ENCODE measurements at regions not wholly inside any gene's neighbourhood (a gene's known extent, or its start where the extent isn't known, plus 50 kb on each side); places are given as distances from the start of the nearest gene placed in this dataset.
"Not testable (repeated sequence)": the region's sequence is repeated elsewhere in the genome, so short reads cannot be mapped to it uniquely, and the experiment has no call there.

DNA sequence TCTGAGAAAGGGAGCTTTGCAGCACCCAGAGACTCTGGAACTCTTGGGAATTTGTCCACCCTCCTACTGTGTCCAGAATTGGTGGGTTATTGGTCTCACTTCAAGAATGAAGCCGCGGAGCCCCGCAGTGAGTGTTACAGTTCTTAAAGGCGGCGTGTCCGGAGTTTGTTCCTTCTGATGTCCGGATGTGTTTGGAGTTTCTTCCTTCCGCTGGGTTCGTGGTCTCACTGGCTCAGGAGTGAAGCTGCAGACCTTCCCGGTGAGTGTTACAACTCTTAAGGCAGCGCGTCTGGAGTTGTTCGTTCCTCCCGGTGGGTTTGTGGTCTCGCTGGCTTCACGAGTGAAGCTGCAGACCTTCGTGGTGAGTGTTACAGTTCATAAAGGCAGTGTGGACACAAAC lies 824.7 kb downstream of the LRRTM4 start:
- not testable (repeated sequence) for DNase-seq

DNA sequence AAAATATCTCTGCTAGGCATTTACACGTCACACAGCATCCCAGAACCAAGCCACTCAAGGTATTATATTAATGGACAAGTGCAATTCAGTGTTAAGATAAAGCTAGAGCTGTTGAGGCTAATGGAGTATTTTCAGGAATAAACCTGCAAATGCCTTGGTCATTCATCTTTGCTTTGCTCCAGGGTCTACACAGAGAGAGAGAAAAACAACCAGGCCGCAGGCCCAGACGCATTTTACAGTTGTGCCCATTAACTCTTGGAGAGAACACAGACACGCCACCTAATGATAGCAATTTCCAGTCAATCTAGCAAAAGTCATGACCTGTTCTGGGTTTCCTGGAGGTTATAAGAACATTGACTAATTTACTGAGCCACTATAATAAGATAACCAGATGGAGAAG lies 829.3 kb downstream of the LRRTM4 start:
- DNase-seq, result no peak

DNA sequence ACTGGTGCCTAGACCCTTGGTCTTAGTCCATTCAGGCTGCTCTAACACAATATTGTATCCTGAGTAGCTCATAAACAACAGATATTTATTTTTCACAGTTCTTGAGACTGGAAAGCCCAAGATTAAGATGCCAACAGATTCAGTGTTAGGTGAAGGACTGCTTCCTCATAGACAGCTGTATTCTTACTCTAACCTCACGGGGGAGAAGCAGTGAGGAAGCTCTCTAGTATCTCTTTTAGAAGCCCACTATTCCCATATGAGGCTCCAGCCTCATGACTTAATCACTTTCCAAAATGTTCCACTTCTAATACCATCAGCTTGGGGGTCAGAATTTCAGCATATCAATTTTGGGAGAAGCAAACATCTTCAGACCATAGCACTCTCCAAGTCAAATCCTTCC lies 833.4 kb downstream of the LRRTM4 start:
- no peak for DNase-seq

DNA sequence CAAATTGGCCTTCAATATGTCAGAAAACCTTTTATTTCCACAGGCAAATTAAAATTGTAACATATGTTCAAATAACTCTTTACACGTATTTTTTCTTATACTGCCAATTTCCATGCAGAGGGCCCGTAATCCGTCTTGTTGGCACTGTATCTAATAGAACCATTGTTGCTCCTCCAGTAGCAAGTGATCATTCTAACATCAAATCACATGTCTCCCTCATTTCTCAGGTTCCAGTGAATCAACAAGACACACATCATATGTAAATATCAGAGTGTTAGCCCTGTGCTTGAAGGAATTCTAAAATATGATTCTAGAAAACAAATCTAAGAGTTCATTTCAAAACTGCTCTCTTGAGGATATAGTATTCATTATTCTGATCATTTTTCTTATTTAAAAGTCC lies 834.3 kb downstream of the LRRTM4 start:
- no peak for DNase-seq

DNA sequence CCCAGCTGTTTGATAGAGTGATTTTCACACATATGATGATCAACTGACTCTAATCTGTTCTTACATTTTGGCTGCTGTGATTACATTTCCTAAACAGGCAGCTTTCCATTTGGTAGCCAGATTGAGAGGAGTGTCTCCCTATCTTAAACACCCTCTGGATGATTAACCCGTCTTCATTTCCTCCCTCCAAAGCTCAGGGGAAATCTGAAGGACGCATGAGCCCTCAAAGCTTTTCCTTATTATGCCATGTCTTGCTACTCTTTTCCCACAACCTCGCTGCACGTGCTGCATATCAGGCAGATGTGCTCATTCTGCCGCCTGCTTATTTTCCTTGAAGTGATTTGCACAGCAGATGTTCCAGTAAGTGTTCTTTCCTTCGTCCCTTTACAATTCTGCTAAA lies 837.4 kb downstream of the LRRTM4 start:
- no peak for DNase-seq

DNA sequence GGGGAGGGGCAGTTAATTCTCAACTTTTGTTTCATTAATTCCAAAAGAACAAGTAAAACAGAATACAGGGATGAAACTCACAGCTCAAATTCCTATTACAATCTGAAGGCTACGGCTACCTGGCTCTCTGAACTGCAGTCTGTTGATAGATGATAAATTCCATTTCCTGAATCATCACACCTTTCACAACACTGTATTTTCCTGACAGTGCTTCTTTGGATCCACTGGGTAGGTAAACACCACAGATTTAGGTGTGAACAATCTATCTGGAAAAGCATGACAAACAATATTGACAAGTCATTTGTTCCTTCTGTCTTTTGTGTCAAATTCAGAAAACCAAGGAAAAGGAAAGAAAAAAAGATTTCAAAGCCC lies 843.2 kb downstream of the LRRTM4 start:
- DNase-seq, result no peak

DNA sequence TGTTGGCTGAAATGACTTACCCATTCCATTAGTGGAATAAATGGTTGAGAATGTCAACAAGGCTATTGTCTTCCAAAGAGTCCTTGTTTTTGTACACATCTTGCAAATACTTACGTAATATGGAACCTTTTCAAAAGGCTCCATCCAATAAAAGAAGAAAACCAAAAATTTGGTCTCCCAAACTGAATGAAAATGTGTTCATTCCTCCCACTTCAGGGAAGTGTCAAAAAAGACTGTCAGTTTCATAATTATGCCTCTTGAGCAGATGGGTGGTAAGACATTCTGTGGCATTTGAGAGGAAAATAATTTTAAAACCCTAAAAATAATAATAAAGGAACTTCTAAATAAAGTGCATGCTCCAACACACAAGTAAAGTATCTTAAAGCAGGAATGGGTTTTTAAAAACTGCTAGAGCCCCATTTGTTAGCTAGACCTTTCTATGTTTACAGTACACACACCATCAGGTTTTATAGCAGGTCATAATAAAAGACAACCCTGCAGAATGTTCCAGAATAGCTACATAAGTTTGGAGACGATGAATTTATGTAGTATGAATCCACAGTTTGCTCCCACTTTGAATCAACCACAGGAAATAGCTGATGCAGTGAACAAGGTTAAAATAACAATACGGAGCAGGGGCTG lies 843.7 kb downstream of the LRRTM4 start:
- no peak for DNase-seq

DNA sequence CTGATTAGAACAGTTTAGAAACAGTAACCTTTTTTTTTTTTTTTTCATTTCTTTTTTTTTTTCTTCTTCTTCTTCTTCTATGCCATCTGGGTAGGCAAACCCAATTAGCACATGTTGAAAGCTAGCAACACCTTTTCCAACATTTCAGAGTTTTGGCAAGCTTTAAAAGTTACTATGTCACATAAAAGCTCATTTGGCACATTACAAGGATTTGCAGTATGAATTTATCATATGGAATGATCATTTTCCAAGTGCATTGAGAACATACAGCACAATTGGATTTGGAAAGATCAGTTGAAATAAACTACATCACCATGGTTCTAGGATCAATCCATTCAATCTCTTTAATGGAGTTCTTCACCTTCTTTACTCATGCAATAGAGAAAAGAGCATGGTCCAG lies 847.0 kb downstream of the LRRTM4 start:
- DNase-seq, result no peak

DNA sequence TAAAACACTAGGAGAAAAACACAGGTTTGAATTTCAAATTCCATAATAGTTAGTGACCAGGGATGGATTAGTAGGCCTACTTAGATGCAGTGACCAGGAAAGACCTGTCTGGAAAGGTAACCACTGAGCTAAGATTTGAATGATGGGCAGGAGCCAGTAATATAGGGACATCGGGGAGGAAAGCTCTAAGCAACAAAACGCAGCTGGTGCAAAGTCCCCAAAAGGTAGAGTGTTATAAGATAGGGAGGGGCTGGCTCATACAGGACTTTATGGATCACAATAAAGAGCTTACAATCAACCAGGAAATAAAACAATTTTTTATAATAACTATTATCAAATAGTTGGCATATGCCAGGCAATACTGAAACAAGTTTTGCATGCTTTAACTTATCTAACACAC lies 849.4 kb downstream of the LRRTM4 start:
- no peak for DNase-seq

DNA sequence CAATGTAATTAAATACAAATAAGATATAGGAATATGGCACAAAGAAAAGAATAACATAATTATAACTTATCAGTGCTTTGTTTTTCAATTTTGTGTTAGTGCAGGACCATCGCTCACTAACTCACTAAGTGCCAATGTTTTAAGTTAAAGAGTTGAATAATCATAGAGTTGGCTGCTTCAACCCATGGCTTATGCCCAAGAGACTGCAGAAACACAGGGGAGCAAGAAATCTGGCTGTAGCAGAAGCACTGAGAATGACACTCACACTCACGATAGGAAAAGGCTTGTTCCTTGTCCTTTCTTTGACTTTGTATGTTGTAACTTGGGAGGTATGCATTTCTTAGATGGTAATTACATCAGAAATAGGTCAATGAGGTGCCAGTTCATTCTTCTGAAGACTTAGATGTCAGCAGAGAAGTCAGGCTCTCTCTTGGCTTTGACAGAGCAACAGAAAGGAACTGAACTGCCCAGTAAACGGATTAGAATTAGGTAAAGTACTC lies 852.2 kb downstream of the LRRTM4 start:
- DNase-seq, result no peak

DNA sequence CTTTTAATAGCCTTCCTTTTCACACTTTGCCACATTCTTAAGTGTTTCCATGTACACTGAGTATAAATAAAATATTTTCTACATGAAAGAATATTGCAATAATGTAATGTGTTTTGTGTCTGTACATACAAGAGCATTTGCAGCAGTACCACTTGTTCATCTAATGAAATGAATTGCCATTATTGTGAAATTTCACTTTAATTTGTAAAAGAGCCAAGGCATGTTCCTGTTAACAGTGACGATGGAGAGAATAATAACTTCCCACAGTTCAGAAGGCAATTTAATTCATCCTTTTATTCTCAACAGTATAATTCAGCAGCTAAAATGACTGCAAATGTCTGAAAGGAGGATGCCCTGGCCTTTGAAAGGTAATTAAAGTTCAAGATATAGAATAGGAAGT lies 853.9 kb downstream of the LRRTM4 start:
- DNase-seq, result no peak

DNA sequence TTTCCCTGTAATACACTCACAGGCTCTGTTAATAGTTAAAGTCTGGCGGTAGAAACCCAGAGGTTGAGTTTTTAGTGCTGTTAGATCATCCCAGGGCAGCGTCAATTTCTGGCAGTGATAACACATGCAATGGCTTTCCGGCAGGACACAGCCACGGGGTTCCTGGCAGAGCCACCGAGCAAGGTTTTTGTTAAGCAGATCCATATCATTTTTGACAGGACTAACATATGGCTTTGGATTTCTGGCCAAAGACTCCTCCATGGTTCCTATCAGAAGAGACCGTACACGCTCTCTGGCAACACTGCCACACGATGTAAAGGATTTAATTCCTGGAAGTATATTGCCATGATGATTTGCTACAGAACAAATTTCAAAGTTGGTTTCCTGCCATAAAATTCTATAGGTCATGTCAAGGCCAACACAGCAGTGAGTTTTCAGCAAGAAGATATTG lies 854.3 kb downstream of the LRRTM4 start:
- DNase-seq, result no peak

DNA sequence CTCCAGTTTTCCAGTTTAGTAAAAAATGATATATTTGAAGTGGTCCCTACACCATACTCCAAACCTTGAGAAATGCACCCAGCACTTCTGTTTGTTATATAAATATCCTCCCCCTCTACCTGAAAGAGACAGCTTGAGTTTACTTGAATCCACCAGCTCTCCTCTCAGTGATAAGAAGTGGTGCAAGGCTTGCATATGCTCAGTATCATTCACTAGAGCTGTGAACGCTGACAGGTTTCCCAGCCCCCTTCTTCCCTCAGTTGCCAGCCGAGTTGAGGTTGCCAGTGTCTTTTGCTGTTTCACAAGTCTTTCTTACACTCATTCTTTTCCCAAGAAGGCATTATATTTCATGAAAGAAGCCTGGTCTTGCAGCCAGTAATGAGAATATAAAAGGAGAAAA lies 880.0 kb downstream of the LRRTM4 start:
- no peak for DNase-seq

DNA sequence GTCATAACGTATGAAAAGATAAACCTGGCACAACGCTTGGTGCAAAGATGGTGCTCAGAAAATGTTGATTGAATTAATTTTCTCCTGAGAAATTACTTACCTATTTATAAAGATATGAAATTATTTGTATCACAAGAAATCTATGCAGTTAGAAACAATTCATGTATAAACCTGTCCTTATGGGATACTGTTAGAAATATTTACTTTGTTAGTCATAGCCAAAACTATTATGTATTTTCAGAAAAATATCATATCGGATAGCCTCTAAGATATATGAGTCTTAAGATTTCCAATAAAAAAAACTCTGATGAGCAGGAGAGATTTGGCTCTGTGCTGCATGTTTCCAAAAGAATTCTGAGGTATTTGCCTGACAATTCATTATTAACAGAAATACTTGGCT lies 880.7 kb downstream of the LRRTM4 start:
- no peak for DNase-seq

DNA sequence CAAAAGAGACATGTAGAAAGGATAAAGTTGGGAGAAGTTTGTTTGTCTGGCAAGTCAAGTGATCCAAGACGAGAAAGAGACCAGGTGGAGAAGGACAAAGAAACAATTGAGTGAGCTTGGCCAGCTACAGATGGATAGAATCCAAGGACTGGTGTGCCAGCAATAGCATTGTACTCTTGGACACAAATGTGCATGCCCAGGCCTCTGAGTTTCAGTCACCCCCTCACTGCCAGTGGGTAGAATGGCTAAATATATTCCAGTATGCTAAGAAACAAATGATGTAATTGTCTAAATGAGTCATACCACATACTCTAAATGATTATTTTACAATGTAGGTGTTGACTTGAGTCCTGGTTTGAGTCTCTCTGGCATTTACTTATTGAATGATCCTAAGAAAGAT lies 881.3 kb downstream of the LRRTM4 start:
- DNase-seq, result no peak

DNA sequence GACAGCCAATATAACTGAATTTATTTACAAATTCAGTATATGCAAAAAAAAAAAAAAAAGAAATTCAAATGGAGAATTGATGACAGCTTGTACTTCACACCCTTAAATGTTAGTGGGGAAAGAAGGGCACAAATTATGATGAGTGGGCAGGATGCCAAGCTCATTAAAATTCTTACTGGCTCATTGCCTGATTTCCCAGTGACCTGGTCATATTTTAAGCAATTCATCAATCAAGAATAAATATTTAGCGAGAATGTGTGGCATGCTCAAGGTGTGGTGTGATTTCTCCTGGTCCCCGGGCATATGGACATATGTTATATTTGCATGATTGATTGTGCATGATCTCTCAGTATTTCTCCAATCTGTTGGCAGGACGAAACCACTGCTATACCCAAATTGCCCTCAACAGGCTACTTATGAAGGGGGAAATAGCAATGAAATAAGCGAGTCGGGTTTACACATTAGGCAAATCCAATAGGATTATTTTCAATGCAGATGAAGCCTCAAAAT lies 883.0 kb downstream of the LRRTM4 start:
- no peak for DNase-seq

DNA sequence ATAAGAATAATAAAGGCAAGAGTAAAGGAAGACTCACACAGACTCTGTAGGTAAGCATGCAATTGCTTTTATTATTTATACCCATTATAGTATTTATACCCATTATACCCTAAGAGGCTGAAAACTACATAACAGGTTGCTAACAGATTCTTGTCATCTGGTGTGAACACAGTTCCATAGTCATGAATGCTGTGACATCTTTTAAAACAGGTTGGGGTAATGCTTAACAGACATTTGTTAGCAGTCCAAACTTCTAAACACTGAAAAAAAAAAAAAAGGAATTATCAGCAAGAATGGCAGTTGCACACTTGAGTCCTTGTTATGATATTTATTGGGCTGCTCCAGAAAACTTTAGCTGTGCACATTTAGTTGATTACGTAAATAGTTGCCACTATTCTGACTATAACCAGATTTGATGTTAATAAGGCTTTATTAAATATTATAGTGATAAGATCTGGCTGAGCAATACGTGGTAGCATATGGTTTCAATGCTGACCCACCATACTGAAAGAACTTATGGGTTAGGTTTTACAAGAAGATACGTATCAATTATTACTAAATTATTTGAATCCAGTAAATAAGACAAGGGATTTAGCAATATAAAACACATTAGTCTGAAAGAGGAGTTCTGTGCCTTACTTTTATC lies 888.8 kb downstream of the LRRTM4 start:
- DNase-seq, result no peak

DNA sequence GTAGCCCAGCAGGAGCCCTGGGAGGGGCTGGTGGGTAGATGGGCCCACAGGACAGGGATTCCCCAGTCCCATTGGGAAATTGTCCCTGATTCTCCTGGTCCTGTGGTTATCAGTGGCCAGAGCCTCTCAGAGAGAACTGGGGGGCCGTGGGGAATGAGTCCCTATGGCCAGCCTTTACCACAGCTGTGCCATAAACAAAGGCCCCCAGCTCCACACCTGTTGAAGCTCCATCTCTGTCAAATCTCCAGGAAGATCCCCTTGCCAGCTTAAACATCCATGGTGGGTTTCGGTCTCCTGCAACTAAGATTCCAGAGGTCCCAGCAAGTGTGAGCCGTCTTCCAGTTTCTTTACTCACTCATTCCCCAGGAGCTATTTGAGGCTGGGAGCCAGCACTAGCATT lies 897.1 kb downstream of the LRRTM4 start:
- no peak for DNase-seq

DNA sequence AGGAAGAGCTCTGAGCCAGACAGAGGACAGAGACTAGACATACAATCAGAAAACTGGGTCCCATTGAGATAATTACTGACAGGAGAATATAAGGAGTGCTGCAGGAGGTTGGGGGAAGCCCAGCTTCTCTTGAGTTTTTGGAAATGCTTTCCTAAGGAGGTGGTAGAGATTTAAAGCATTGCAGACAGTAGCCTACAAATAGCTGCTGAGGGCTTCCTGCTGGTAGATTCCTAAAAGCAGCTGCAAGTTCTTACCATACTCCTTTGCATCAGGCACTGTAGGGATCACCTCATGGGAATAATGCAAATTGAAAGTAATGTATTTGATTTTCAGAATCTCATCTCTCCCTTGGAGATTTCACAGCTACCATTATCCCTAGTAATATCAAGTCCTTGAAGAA lies 902.6 kb upstream of the GCFC2 start:
- no peak for DNase-seq

DNA sequence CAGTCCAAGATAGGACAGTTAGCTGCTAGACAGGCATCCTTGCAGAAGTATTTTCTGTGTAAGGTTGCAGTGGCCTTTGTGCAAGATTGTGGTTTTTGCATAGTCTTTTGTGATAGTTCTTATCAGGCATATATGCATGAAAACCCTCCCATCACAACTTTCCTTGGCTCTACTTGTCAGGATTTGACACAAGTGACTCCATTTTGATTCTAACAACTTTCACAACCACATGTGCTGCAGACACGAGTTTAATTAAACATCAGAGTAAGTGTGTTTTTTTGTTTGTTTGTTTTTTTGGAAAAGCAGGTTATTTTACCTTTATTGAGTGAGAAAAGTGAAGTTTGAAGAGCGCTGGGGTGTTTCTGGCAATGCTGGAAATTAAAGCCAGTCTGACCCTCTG lies 902.0 kb upstream of the GCFC2 start:
- no peak for DNase-seq

DNA sequence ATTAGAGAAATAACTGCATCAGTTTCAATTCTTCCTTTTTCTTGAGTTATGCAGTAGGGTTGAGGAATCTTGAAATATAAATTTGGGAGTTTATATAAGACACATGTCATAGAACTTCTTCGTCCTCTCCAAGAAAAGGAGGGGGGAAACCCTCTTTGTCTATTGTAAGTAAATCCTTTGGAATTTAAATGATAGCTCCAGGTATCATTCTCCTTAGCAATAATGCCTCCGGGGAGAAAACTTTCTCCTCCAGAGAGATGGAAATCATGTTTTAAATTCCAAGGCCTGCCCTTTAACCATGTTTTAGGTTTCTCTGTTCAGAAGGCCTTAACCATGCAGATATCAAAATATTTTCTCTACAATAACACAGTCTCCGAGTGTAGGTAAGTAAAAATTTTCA lies 899.7 kb upstream of the GCFC2 start:
- no peak for DNase-seq

DNA sequence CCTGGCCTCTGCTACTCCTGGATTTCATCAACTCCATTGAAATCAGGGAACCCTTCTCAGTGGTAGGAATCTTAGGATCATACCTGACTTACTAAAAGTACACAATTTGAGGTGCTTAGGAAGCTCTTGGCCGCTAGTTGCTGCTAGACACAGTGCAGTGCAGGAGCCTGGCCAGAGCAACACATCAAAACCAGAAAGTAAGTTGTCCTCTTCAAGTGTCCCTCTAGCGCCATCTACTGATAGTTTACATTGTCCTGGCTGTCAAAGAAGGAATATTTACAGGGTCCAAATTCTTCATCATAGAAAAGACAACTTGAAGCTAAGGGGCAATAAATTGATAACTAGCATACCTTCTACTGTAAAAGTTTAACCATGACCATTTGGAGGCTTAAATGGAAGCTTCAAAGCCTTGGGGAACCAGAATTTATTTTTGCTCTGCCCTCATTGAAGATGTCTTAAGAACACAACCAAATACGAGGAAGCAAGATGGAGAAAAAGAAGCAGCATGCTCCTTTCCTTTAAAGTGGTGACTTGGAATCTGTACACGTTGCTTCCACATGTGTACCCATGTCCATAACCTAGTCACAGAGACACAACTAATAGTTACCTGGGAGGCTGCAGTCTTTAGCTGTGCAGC lies 889.1 kb upstream of the GCFC2 start:
- DNase-seq, result peak; percentile 86

DNA sequence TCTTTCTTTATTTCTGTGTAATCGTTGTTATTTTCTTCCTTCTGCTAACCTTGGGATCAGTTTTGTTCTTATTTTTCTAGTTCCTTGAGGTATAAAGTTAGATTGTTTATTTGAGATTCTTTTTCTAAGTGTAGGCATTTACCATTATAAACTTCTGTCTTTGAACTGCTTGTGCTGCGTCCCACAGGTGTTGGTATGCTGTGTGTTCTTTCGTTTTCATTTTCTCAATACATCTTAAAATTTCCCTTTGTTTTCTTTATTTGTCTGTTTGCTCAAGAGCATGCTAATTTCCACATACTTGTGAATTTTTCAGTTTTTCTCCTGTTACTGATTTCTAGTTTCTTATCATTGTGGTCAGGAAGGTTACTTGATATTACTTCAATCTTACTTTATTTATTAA lies 873.8 kb upstream of the GCFC2 start:
- DNase-seq, result no peak

DNA sequence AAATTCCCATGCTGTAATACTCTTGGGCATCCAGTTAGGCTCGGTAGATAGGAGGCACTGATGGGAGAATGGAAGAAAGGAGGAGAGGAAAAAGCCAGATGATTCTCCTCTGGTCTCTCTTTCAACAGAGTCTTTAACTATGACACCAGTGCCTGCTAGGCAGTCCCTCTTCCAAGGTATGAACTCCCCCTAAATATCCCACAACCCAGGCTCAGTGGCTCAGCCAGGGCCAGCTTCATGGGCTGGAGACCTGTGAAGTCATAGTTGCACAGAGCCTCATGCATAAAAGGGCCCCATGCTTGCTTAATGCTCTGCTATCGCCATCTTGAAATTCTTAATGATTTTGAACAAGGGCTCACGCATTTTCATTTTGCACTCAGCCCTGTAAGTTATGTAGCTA lies 869.2 kb upstream of the GCFC2 start:
- DNase-seq, result no peak
